Vagina (tissue), 2 donors: ENCODE measurements at regions not wholly inside any gene's neighbourhood (a gene's known extent, or its start where the extent isn't known, plus 50 kb on each side); places are given as distances from the start of the nearest gene placed in this dataset.

Experiments used
- POLR2A ChIP-seq, 2 donors: fragments of 450-650 bp; IDR thresholded peaks; one replicate each; pipeline ENCODE4 v1.6.1; 2017; ENCODE audit warnings: antibody characterized with exemption in 2 of 2, mild to moderate bottlenecking in 2 of 2, moderate library complexity in 2 of 2
- TF ChIP-seq, protein P1 (sequence below), 3 experiments: fragments of 450-650 bp in 2 of 3; fragments of 200-600 bp in 1 of 3; sonication (generic) in 1 of 3; IDR thresholded peaks; one replicate each; pipeline ENCODE4 v1.5.1; 2017 to 2019; ENCODE audit warnings: antibody characterized with exemption in 3 of 3, mild to moderate bottlenecking in 2 of 3, moderate library complexity in 2 of 3

GRCh38 chr13:40247845-40248244 lies 418.6 kb downstream of the FOXO1 start:
- TF ChIP-seq, protein P1, sequence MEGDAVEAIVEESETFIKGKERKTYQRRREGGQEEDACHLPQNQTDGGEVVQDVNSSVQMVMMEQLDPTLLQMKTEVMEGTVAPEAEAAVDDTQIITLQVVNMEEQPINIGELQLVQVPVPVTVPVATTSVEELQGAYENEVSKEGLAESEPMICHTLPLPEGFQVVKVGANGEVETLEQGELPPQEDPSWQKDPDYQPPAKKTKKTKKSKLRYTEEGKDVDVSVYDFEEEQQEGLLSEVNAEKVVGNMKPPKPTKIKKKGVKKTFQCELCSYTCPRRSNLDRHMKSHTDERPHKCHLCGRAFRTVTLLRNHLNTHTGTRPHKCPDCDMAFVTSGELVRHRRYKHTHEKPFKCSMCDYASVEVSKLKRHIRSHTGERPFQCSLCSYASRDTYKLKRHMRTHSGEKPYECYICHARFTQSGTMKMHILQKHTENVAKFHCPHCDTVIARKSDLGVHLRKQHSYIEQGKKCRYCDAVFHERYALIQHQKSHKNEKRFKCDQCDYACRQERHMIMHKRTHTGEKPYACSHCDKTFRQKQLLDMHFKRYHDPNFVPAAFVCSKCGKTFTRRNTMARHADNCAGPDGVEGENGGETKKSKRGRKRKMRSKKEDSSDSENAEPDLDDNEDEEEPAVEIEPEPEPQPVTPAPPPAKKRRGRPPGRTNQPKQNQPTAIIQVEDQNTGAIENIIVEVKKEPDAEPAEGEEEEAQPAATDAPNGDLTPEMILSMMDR (IDR thresholded peaks at IDR 0.05): no peak
- TF ChIP-seq POLR2A (IDR thresholded peaks at IDR 0.05): no peak
